HUDEP-2 (cell line): ENCODE measurements at regions not wholly inside any gene's neighbourhood (a gene's known extent, or its start where the extent isn't known, plus 50 kb on each side); places are given as distances from the start of the nearest gene placed in this dataset.
"Not testable (repeated sequence)": the region's sequence is repeated elsewhere in the genome, so short reads cannot be mapped to it uniquely, and the experiment has no call there.

ENCODE experiments used
- DNase-seq, 76 experiments: peaks; one replicate each; lab custom pipeline; 2025; ENCODE audit not compliant: unreplicated experiment in 76 of 76; lab: John Stamatoyannopoulos, UW

DNA sequence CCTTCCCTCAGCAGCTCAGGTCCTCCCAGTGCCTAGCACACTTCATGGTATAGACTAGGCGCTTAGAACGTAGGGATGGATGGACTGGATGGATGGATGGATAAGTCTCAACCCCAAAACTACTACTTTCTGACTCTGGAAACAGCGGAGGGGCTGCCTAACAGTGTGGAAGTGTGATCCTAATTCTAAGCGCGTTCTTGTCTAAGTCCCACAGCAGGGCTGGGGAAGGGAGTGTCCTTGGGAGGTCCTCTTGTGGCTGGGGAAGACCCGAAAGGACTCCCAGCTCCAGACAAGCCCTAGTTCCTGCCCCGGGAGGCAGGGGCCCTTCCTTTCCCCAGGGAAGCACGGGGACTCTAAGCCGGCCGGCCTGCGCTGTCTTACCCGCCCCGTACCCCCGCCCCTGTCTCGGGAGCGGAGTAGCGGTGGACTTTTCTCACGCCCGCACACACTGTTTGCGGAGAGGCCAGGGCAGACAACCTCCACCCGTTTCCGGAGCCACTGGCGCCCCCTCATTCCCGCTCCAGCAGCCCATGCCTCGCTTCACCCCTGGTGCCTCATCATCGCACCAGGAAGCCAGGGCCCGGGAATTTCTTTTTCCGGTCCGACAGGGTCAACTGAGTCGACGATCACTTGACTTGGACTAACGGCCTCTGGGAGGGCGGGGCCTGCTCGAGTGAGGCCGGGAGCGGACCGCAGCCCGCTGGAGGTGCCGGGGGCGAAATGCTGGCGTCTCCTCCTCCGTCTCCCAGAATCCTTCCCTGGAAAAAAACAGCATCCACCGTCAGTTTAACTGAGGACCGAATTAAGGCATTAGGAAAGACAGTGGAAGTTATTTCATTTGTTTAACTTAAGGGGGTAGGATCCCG lies 133.3 kb downstream of the TBC1D2B start:
- peak in 66 of 76 experiments; percentile 4 to 73 (median 46) for DNase-seq

DNA sequence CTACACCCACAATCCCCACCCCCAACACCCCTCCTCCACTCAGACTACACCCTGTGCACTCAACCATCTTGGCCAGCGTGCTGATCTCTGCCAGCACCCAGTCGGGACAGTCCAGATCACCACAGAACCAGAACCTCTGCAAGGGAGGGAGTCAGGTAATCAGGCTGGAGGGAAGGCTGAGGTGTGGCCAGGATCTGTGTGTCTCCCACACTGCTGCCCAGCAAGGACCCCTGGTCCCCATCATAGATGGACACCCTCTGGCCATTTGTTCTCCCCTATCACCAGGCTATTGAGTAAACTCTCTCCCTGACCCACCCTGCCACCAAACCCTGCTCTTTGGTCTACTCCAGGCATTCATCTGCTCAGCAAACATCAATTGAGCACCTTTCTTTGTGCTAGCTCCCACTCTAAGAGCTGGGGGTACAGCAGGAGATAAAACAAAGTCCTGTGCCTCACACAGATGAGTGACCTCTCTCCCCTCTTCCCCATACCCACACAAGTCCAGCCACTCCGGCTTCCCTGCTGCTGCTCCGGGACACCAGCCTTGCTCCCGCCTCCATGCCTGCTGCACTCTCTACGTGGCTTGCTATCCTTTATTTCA lies 134.8 kb downstream of the TBC1D2B start:
- no peak for DNase-seq

DNA sequence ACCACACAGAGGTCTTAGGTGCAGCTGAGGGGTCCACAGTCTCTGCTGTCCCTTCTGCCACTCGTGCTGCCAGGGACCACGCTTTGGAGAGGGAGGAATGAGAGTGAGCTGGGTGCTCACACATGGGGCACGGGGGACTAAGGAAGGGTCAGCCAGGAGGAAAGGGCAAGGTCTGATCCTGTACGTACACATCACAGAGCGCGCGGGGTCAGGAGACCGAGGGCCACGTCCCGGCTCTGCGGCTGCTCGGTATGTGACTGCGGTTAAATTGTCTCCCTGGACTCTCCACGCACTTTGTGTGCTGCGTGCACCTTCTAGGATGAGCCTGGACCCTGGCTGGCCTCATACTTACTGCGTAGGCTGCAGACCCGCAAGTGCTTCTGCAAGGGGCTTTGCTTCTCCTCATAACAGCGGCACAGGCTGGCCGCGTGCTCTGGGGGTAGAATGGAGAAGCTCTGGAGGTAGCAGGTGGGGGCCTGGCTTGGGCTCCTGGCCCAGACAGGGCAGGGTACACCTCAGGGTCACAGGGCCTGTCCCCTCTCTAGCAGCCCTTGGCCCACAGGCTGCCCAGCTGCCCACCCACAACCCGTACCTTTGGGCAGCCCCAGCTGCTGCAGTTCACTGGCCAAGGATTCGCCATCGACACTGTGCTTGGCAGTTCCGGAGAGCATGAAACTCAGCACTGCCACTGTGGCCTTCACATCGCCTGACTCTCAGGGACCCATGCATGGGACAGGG lies 136.3 kb downstream of the TBC1D2B start:
- DNase-seq = not testable (repeated sequence)

DNA sequence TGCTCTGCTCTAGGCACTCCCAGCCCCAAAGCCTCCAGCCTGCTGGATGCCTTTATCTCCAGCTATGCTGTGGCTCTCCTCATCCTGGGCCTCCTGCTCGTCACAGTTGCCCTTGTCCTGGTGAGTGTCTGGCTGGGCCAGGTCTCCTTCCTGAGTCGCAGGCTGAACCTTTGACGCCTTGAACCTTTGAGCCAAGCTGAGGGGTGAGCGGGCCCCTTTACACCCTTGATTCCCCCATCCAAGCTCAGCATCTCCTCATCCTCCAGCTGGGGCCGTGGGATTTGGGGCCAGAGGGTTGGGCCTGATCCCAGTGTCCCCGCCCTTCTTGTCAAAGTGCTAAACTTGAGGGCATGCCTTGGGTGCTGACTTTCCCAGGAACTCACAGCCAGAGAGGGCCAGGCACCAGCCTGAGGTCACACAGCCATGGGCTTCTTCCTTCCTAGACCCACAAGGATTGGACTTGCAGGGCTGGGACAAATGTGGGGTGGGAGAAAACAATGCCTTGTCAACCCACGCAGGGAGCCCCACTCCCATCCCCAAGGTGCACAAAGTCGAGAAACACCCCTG lies 137.0 kb downstream of the TBC1D2B start:
- no peak for DNase-seq

DNA sequence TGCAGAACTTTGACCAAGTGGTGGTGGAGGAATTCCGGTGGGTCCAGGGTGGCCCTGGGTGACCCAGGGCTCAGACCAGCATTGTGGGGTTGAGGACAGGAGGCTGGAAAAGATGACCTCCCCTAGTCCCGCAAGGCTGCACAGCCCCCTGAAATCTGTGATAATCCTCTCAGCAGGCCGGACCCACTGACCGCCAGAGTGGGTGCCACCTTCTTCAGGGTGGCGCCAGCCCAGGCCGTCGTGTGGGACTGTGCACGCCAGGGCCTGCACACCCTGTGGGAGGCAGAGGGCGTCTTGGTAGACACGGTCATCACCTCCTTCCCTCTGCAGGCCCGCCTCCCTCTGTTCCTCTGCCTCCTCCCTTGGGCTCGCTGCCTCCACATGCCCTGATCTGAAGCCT lies 137.7 kb downstream of the TBC1D2B start:
- DNase-seq = no peak

DNA sequence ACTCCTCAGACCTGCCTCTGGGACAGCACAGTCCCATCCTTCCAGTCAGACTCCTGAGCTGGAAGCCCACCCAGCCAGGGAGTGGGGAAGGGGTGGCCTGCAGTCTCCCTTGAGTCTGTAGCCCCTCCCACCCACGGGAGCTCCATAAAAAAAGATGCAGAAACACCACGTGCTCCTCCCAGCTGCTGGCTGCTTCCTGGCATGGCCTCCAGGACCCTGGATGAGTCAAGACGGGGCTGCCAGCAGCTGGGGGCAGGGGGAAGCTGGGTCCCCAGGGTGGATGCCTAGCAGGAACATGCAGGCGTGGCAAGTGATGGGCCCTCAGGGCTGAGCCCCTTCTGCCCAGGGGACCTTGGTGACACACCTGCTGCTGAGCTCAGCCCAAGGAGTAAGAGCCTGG lies 138.5 kb downstream of the TBC1D2B start:
- not testable (repeated sequence) for DNase-seq

DNA sequence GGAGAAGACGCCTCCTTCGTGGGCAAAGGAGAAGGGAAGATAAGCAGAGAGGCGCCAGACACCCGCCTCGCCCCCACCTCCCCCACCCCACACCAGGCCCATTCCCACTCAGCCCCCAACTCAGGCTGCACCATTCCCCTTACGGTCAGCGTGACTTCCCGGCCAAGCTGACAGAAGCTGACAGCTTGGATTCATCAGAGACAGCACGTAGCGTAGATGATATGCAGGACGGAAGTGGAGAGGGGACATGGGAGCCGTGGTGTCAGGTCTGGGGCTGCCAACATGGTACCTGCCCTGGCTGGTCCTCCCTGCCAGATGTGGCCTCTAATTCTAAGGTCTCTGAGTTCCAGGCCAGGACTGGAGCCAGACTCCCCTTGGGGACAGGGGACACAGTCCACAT lies 139.0 kb downstream of the TBC1D2B start:
- not testable (repeated sequence) for DNase-seq

DNA sequence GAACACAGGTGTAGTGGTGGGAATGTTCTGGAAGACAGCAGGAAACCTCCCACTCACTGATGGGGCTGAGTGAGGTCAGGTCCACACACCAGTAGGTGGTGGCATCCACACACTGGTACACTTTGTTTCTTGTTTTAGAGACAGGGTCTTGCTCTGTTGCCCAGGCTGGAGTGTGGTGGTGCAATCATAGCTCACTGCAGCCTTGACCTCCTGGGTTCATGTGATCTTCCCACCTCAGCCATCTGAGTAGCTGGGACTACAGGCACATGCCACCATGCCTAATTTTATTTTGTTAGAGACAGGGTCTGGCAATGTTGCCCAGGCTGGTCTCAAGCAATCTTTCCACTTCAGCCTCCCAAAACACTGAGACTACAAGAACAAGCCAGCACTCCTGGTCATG lies 140.9 kb downstream of the TBC1D2B start:
- DNase-seq = not testable (repeated sequence)

DNA sequence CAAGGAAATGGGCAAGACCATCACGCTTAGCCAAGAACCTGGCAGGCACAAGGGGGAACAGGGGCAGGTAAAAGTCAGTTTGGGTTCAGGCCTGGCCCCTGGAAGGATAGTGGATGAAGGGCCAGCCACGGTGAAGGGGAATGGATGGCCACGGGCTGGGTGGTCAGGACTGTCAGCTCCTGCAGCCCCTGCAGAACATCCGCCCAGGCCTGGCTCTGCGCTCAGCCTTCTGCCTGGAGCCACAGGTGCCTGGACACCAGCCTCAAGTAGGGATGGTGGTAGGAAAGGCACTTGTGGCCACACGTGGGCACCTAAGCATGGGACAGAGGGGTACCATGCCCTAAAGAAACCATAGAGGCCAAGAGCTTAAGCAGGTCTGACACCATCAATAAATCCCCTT lies 143.0 kb downstream of the TBC1D2B start:
- not testable (repeated sequence) for DNase-seq

DNA sequence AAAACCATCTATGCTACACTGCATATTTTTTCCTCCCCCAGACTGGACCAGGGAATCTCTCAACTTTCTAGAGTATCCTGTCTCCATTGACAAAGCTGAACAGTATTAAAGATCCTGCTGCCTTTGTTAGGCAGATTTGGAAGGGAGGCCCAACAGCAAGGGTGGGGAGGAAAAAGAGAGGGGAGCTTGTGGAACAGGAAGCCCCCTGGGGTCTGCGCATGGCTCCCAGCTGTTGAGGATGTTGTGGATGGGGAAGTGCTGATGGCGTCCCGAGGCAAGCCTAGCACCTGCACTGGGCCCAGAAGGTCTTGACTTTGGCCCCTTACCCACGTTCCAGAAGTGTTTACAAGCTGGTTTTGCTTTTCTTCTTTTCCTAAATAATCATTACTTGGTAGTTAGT lies 146.6 kb downstream of the TBC1D2B start:
- DNase-seq = not testable (repeated sequence)

DNA sequence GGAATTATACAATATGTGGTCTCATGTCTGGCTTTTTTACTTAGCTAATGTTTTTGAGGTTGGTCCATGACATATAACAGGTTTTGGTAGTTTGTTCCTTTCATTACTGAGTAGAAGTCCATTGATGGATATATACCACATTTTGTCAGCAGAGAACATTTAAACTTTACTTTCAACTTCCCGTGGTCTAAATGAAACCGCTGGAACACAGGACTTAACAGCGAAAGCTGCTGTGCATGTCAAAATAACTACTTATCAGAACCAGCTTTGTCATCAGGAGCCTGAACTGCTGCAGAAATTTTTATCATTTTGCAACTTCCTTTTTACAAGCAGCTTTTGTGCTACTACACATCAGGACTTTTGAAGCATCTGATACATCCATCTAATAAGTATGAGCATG lies 147.0 kb downstream of the TBC1D2B start:
- DNase-seq = peak in 1 of 76 experiments; percentile 1

DNA sequence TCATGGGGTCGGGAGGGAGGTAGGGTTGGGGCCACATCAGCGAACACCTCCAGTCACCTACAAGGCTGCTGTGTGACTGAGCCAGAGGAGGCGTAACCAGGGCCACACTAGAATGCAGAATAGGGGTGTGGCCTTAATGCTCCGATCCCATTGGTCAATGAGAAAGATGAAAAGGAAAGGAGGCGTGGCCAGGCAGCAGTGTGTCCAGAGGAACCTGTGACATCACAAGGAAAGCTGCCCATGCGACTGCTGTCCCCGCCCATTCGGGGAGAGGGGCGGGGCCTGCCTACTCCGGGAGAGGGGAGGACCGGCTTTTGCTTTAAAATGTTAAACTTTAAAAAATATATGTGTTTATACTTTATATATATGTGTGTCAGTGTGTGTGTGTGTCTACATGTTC lies 150.7 kb downstream of the TBC1D2B start:
- DNase-seq = peak in 10 of 76 experiments; percentile 2 to 32 (median 11)

DNA sequence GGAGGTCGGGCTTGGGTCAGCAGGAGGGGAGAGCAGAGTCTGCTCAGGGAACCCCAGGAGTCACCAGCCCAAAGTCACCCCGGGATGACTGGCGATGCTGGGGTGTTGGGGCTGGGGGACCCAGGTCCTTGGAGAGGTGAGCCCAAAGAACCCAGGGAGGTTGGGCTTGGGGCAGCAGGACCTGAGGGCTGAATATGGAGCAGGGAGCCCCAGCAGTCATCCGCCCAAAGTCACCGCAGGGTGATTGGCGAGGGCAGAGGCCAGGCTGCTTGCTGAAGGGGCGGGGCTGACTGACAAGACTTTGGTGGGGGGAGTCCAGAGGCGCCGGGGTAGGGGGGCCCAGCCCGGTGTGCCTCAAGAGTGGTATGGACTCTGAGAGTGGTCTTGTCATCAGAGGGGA lies 151.2 kb downstream of the TBC1D2B start:
- DNase-seq = not testable (repeated sequence)

DNA sequence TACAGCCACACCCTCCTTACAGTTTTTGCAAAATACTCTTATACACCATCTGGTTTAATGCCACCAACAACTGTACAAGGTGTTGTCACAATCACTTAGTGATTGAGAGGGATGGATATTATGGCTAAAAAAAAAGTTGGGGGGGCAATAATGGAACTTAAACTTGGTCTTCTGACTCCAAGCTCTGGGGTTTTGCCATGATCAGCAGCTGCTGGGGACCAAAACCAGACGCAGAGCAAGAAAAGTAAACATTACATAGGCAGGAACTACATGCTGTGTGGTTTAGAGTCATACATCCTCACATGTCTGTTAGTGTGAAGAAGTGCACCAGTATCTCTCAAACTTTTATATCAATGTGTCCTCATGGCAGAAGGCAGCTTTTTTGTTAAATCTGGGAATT lies 152.4 kb downstream of the TBC1D2B start:
- not testable (repeated sequence) for DNase-seq

DNA sequence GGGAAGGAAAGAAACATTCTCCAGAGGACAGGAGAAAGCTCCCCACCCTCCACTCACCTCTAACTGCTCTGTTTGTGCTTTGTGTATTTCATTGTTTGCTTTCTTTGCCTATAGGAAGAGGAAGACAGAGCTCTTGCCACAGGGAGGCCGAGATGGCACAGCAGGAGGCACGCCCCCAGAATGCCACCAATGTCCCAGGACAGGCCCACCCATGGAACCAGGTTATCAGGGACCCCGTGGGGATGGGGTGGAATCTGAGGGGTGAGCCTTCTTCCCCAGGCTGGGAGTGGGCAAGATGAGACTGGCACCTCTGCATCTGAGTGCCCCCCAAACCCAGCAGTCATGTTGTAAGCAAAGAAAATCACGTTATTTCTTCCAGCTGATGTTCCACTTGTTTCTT lies 155.8 kb downstream of the TBC1D2B start:
- no peak for DNase-seq

DNA sequence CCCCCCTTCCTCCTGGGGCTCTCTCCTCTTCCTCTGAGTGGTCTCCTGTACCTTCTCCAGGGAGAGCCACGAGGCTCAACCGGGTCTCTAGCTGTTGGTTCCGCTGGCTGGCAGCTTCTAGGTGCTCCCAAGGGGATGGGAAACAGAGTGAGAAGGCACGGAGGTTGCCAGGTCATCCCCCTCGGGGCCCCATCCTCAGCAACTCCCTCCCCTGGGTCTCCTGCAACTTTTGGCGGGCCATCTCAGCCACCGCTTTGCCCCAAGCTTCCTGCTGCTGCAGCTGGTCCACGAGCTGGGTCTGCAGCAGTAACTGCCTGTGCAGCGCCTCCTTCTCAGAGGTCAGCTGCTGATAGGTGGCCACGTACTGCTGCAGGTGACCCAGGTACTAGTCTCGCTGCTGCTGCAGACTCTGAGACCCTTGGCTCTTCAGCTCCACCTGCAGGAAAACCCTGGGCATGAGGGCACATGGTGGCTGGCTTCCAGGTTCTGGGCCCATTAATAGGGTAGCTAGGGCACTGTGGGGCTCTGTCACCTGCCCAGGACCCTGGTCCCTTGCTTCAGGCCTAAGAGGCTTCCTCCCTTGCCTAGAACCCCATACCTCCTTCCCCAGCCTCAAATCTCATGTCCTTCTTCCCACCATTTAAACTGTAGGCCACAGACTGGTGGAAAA lies 160.4 kb downstream of the TBC1D2B start:
- peak in 3 of 76 experiments; percentile 2 to 22 (median 2) for DNase-seq

DNA sequence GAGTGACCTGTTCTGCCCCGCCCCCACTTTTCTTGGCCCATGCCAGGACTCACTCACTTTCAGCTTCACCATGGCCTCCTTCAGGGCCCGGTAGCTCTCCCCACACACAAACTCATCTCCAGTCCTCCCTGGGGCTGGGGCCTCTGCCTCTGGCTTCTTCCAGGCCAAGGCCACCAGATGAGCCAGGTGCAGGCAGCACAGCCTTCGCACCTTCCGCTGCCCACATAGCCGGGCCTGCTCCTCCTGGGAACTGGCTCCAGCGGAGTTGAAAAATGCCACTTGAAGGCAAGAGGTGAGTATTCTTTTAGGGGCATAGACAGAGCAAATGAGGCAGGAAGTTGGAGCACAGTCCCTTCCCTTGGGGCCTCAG lies 161.6 kb downstream of the TBC1D2B start:
- DNase-seq = not testable (repeated sequence)

DNA sequence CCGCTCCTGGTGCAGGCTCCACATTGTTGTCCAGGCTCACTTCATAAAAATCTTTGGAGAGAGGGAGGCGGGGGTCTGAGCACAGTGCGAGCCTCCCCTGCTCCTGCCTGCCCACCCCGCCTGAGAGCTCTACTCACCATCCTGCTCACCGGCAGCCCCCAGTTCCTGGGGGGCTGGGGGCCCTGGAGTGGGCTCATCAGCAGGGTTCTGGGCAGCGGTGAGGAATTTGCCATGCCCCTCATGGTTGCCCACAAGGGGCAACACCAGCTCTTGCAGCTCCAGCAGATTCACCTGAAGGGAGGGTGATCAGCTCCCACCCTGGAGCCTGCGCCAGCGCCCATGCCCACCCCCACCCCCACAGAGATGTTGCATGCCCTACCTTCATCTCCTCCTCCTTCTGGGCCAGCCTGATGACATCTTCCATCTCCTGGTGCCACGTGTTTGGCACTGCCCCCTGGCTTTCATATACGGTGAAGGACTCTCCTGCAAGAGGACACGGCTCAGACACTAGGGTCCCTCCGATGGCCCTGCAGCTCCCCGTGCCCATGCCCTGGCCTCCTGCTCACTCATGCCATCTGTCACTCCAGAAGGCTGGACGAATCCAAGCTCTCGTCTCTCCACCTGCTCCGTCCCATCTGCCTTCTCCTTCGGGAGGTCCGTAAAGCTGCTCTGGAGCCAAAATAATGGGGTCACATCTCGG lies 162.1 kb downstream of the TBC1D2B start:
- DNase-seq = no peak

DNA sequence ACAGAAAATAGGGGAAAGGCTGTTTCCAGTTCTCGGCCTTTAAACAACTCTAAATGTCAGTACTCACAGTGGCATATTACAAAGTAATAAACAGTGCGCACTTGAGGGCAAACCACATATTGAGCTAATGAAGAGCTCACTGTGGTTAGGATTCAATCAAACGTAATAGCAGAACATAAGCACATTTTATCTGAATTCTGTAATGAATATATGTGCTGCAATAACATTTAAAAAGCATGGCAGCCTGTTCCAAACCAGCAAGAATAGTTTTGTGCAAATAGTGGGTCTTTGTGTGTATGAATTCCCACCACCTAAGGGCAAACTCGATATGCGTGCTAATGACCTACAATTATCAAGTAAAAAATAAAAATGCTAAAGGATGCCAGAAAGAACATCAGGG lies 163.0 kb downstream of the TBC1D2B start:
- not testable (repeated sequence) for DNase-seq
